ENCODE measurements at regions not wholly inside any gene's neighbourhood (a gene's known extent, or its start where the extent isn't known, plus 50 kb on each side); places are given as distances from the start of the nearest gene placed in this dataset.

DNA sequence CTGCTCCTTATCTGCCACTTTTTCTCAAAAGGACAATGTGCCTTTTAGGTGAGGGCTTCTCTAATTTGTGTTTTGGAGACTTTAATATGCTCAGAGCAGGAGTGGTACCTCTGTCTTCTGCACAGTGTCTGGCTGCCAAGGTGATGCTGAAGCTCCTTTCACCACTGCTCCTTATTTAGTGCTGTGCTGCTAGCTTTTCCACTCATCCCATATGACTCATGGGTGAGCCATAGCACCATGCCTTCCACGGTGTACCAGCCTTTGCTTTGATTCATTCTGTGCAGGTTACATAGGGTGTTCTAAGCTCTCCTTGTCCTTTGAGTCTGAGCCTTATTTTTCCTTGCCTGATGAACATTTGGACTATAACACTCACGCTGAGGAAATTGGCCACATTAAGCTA, 202.4 kb downstream of the ARL6IP6 start:
- no peak for ATAC-seq (replicated peaks)
- Mint-ChIP-seq H3K36me3 (ENCODE audit: low read depth) (no peaks in the 10 kb centered on the region), H3K4me1 (no peaks in the 10 kb centered on the region), H3K27me3 (peaks cover 14% of the 10 kb centered on the region), H3K27ac (no peak overlapping the region), H3K4me3 (no peak overlapping the region), H3K9me3 (no peaks in the 10 kb centered on the region)

DNA sequence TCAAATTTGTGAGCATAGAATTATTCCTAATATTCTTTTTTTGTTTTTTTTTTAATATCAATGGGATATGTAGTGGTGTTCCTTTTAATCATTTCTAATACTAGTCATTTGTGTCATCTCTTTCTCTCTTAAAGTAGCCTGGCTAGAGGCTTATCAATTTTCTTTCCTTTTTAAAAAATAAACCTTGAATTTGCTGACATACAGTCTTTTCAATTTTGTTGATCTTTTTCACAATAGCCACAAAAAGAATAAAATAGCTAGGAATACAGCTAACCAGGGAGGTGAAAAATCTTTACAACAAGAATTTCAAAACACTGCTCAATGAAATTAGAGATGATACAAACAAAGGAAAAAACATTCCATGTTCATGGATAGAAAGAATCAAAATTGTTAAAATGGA, 192.6 kb downstream of the ARL6IP6 start:
- H3K27me3 Mint-ChIP-seq = no peaks in the 10 kb centered on the region

DNA sequence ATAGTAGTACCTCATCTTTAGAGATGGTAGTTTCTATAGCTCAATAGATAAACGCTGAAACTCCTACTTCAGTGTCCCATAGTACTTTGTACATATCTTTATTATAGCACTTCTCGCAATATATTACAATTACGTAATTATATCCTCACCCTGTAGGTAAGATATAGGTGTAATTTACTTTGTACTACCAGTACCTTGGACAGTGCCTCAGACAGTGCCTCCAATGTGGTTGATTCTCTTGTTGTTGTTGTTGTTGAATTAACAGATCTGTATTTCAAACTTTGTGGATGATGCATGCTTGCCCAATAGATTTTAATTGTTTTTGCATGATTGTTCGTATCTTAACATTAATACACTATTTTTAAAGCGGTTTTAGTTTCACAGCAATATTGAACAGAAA, 188.6 kb downstream of the ARL6IP6 start:
- Mint-ChIP-seq H3K27me3 (no peaks in the 10 kb centered on the region), H3K4me3 (no peak overlapping the region), H3K4me1 (no peaks in the 10 kb centered on the region), H3K9me3 (no peaks in the 10 kb centered on the region), H3K36me3 (ENCODE audit: low read depth) (no peaks in the 10 kb centered on the region), H3K27ac (no peak overlapping the region)
- no peak for ATAC-seq (replicated peaks)

More for the DNA sequence above, 192.6 kb downstream of the ARL6IP6 start:
- Mint-ChIP-seq H3K27ac (no peak overlapping the region), H3K4me3 (no peak overlapping the region), H3K9me3 (no peaks in the 10 kb centered on the region), H3K36me3 (ENCODE audit: low read depth) (no peaks in the 10 kb centered on the region), H3K4me1 (no peaks in the 10 kb centered on the region)
- ATAC-seq (replicated peaks) = no peak

DNA sequence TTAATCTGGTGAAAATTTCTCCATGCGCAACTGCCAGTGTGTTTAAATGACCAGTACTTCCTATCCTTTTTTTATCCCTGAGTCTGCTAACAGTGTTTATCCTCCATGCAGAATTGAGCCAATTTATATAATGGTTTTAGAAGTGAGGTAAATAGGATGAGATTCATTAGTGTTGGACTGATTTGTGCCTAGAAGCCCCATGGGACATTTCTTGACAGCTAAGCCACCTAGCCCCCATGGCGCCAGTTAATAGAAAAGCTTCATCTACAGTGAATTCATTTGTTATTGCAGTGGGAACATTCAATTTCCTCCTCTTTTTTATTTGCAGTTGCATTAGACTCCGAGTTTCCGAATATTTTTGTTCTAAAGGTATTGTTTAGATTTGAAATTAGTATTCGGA, 175.6 kb downstream of the ARL6IP6 start:
- no peak overlapping the region for H3K4me3 Mint-ChIP-seq
- no peak overlapping the region for H3K27ac Mint-ChIP-seq
- H3K4me1 Mint-ChIP-seq = no peaks in the 10 kb centered on the region
- no peak for ATAC-seq (replicated peaks)
- H3K36me3 Mint-ChIP-seq (ENCODE audit: low read depth) = no peaks in the 10 kb centered on the region
- H3K27me3 Mint-ChIP-seq = peaks cover 9% of the 10 kb centered on the region
- no peaks in the 10 kb centered on the region for H3K9me3 Mint-ChIP-seq

DNA sequence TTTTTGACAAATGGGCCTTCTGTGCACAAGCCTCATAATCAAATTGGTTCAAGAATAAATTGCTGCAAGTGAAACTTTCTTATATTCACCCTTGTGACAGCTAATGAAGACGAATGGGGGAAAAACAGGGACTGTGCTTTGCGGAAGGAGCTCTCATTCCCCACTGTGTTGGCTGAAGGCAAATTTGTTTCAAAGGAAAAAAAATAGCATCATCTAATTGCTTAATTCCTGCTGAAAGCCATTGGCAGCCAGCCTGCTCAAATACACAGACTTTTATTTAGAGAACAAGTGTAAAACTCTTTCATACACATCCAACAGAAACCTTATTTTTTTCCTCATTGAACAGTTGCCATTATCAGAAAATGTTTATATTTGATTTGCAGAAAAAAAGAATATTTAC, 172.3 kb downstream of the ARL6IP6 start:
- no peak overlapping the region for H3K4me3 Mint-ChIP-seq
- H3K36me3 Mint-ChIP-seq (ENCODE audit: low read depth) = no peaks in the 10 kb centered on the region
- peaks cover 19% of the 10 kb centered on the region for H3K27me3 Mint-ChIP-seq
- no peak overlapping the region for H3K27ac Mint-ChIP-seq
- H3K4me1 Mint-ChIP-seq = no peaks in the 10 kb centered on the region
- no peaks in the 10 kb centered on the region for H3K9me3 Mint-ChIP-seq
- ATAC-seq (replicated peaks) = no peak

DNA sequence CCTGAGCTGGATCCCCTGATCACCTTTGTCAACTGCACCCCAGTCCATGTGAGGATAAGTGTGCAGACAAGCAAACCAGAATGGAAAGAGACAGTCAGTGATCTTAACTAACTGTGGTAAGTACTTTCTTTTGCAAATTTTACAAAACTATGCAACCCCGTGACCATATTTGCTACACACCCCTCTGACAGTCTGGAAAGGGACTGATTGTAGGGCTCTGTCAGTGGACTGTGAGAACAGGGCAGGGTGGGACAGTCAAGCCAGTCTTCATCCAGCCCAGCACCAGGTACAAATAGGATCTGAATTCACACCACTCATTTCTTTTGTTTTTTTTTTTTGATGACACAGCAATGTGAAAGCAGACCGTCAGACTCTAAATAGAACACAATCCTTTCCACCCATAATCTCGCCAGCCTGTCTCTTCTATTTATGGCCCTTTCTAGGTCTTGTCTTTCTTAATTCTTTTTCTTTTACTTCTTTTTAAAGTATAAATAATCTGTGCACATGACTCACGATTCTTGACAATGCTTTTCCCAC, 165.6 kb downstream of the ARL6IP6 start:
- no peak overlapping the region for H3K27ac Mint-ChIP-seq
- H3K36me3 Mint-ChIP-seq (ENCODE audit: low read depth) = no peaks in the 10 kb centered on the region
- H3K4me3 Mint-ChIP-seq = no peak overlapping the region
- H3K4me1 Mint-ChIP-seq = no peaks in the 10 kb centered on the region
- ATAC-seq (replicated peaks) = no peak
- no peaks in the 10 kb centered on the region for H3K9me3 Mint-ChIP-seq
- peaks cover 15% of the 10 kb centered on the region for H3K27me3 Mint-ChIP-seq

DNA sequence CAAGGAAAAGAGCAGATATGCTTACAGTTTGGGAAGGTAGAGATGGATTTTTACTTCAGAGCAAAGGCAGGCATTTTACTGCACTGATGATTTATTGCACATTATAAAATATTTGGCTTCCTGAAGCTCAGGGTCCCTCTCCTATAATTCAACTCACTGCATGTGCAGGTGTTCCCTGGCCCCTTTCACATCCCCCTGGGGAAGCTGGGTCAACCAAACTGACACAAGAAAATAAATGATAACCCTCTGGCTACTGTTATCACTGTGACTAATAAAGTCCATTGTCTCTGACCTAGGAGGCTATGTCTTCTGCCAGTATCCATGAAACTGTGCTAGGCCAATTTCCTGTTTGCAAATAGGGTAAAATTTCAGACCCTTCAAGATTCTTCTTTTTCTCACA, 163.1 kb downstream of the ARL6IP6 start:
- ATAC-seq (replicated peaks) = no peak
- Mint-ChIP-seq H3K4me1 (no peaks in the 10 kb centered on the region), H3K4me3 (no peak overlapping the region), H3K27me3 (no peaks in the 10 kb centered on the region), H3K9me3 (no peaks in the 10 kb centered on the region), H3K27ac (no peak overlapping the region), H3K36me3 (ENCODE audit: low read depth) (no peaks in the 10 kb centered on the region)

DNA sequence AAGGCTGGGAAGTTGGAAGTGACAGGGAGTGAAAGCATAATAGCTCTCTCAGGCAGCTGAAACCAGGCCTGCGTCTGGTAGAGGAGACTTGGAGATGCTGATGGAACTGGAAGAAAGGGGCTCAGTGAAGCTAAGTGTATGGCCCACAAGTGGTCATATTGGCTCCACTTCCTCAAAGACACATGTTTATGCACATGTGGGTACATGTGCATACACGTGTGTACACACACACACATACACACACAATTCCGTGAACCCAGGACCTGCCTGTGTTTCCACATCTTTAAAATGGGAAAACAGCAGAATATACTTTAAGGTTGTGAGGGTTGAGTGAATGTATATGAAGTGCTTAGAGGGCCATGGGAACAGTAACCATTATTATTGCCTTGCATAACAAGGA, 160.9 kb downstream of the ARL6IP6 start:
- Mint-ChIP-seq H3K27me3 (no peaks in the 10 kb centered on the region), H3K4me3 (no peak overlapping the region), H3K27ac (no peak overlapping the region), H3K4me1 (no peaks in the 10 kb centered on the region), H3K36me3 (ENCODE audit: low read depth) (no peaks in the 10 kb centered on the region), H3K9me3 (no peaks in the 10 kb centered on the region)
- ATAC-seq (replicated peaks) = no peak

DNA sequence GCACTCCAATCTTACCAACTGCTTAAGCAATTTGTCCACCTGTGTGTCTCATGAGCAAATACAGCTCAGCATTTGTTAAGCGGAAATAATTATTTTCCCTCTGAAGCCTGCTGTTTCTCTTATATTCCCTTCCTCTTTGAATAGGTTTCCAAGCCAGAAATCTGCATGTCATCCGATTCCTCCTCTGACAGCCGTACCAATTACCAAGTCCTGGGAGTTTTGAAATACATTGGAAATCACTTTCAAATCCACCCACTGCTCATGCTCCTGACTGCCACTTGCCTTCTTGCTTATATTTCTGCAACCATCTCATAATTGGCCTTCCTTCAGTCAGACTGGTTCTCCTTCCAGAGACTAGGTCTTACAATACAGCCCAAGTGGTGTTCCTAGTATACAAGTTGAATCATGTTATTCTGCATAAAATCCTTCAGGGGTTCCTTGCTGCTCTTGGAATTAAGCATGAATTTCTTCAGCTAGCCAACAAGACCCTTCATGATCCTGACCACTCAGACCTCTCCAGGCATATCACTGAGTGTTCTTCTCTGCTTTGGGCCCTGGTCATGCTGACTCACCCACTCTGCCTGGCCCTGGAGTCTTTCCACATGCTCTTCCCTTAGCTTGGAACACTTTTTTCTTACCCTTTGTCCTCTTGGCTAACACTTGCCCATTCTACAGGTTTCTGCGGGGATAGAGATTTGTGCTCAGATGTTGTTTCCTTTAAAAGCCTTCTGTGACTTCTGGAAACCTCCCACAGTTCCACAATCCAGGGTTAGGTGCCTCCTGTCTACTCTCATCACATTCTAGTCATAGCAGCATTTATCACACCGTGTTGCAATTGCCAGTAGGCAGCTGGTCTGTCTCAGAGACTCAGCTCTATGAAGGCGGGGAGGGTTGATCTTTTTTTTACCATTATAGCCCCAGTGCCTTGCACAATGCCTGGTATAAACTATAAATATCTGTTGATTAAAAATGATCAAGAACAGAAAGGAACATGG, 157.6 kb downstream of the ARL6IP6 start:
- no peaks in the 10 kb centered on the region for H3K27me3 Mint-ChIP-seq
- no peak overlapping the region for H3K27ac Mint-ChIP-seq
- no peaks in the 10 kb centered on the region for H3K4me1 Mint-ChIP-seq
- no peak overlapping the region for H3K4me3 Mint-ChIP-seq
- ATAC-seq (replicated peaks) = no peak
- no peaks in the 10 kb centered on the region for H3K36me3 Mint-ChIP-seq (ENCODE audit: low read depth)
- H3K9me3 Mint-ChIP-seq = no peaks in the 10 kb centered on the region

DNA sequence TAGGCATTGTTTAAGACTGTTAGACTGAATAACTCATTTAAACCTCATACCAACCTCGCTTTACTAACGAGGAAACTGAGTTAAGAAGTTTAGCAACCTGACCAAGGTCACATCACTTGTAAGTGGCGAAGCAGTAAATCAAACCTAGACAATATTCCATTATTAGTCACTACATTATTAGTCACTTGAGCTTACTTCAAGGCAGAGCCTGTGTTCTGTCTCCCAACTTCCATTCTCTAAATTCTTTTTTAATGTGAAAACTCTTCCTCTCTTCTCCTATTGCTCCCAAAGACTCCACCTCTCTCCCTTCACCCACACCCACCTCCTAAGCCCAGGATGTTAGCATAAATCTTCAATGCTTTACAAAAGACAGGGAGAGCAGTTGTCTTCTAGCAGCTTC, 156.5 kb downstream of the ARL6IP6 start:
- no peak overlapping the region for H3K27ac Mint-ChIP-seq
- H3K9me3 Mint-ChIP-seq = no peaks in the 10 kb centered on the region
- no peaks in the 10 kb centered on the region for H3K4me1 Mint-ChIP-seq
- H3K36me3 Mint-ChIP-seq (ENCODE audit: low read depth) = no peaks in the 10 kb centered on the region
- no peaks in the 10 kb centered on the region for H3K27me3 Mint-ChIP-seq
- H3K4me3 Mint-ChIP-seq = no peak overlapping the region
- no peak for ATAC-seq (replicated peaks)

DNA sequence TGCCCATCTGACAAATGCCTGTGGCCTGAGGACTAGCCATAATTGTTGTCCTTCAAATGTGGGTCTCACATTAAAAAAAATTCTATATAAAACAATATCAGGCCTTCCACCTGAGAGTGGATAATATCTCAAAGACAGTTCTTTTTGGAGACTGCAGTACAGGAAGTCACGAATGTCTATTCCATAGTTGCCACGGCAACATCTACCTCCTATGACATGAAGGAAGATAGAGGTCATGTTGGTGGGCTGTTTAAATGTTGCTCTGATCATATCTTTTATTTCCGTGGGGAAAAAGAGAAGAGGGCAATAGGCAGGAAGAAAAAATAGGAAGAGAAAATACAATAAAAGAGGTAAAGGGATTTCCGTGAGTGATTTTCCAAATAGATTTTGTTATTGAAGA, 151.8 kb downstream of the ARL6IP6 start:
- no peak for ATAC-seq (replicated peaks)
- Mint-ChIP-seq H3K9me3 (no peaks in the 10 kb centered on the region), H3K27me3 (peaks cover 4% of the 10 kb centered on the region), H3K4me1 (no peaks in the 10 kb centered on the region), H3K36me3 (ENCODE audit: low read depth) (no peaks in the 10 kb centered on the region), H3K27ac (no peak overlapping the region), H3K4me3 (no peak overlapping the region)

DNA sequence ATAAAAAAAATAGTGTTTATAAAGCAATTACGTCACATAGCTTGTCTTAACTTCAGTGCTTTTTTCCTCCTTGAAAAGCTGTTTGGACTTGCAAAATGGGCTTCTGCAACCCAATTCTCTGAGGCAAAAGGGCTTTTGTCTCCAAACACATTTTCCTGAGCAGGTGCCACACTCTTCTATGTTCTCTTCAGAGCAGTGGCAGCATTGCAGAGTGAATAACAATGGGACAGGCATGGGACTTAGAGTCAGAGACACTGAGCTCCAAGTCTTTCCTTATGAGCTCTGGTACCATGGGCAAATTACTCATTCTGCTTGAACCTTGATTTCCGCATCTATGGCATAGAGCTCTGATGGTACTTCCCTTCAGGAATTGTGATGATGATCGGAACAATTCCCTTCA, 149.0 kb downstream of the ARL6IP6 start:
- H3K36me3 Mint-ChIP-seq (ENCODE audit: low read depth) = no peaks in the 10 kb centered on the region
- H3K9me3 Mint-ChIP-seq = peaks cover 19% of the 10 kb centered on the region
- no peak overlapping the region for H3K4me3 Mint-ChIP-seq
- H3K27me3 Mint-ChIP-seq = peaks cover 4% of the 10 kb centered on the region
- no peak overlapping the region for H3K27ac Mint-ChIP-seq
- no peak for ATAC-seq (replicated peaks)
- H3K4me1 Mint-ChIP-seq = no peaks in the 10 kb centered on the region

DNA sequence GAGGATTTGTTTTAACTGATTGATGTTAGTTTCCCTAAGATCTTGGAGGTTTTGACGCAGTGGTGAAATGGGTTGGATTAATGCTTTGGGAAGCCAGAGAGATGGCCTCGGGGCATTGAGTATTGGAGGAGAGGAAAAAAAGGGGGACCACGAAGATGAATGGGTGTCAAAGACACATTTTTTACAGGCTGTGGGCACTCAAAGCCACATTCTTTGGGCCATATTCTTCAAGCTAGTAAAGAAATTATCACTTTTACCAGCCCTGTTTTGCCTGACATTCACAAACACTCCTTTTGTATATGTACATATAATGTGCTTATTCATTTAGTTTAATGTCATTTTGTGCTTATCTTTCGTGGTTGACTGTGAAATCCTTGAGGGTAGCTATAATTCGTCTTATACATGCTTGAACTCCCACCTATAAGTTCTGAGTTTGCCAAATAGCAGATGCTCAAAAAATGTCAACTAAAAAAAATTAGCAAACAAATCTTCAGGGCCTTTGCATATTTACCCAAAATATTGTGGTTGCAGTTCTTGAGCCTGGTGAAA, 146.3 kb downstream of the ARL6IP6 start:
- ATAC-seq (replicated peaks) = no peak
- Mint-ChIP-seq H3K4me1 (no peaks in the 10 kb centered on the region), H3K27ac (no peak overlapping the region), H3K36me3 (ENCODE audit: low read depth) (no peaks in the 10 kb centered on the region), H3K9me3 (peaks cover 30% of the 10 kb centered on the region), H3K27me3 (peaks cover 4% of the 10 kb centered on the region), H3K4me3 (no peak overlapping the region)

DNA sequence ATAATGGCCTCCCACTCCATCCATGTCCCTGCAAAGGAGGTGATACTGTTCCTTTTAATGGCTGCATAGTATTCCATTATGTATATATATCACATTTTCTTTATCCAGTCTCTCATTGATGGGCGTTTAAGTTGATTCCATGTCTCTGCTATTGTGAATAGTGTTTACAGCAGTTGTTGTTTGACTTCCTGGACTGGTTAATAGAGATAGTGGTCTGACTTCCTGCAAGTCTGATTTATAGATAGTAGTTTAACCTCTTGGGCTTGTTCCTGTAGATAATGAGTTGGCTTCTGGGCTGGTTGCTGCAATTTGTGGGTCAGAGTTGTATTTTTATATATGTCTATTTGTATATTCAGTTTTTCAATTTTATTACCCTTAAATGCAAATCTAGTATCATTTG, 145.4 kb downstream of the ARL6IP6 start:
- no peaks in the 10 kb centered on the region for H3K36me3 Mint-ChIP-seq (ENCODE audit: low read depth)
- no peaks in the 10 kb centered on the region for H3K4me1 Mint-ChIP-seq
- ATAC-seq (replicated peaks) = no peak
- H3K9me3 Mint-ChIP-seq = peaks cover 30% of the 10 kb centered on the region
- no peak overlapping the region for H3K4me3 Mint-ChIP-seq
- H3K27ac Mint-ChIP-seq = no peak overlapping the region
- peaks cover 8% of the 10 kb centered on the region for H3K27me3 Mint-ChIP-seq

DNA sequence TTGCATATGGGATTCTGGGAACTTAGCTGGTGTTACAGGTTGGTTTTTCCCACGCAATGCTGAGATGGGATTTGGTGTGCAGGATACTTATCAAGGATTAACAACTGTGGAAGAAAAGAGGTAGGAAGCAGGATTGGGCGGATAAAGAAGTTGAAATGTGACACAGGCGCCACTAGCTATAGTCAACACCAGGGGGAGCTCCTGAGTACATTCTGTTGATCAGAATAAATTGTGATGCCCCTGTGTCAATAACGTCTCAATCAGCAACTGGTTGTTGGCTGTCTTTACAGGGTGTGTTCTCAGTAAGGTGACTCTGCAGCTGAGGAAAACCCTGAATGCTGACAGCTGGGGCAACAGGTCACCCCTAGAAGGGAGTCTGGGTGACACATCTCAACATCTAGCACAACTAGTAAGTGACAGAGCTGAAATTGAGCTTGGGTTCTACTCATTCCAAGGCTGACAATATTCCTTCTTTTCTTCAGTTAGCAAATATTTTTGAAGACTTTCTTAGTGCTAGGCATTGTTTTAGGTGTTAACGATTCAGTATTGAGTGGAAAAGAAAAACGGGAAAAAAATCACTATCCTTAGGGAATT, 143.0 kb downstream of the ARL6IP6 start:
- Mint-ChIP-seq H3K27ac (no peak overlapping the region), H3K9me3 (peaks cover 30% of the 10 kb centered on the region), H3K36me3 (ENCODE audit: low read depth) (no peaks in the 10 kb centered on the region), H3K27me3 (peaks cover 8% of the 10 kb centered on the region), H3K4me1 (no peaks in the 10 kb centered on the region), H3K4me3 (no peak overlapping the region)
- ATAC-seq (replicated peaks) = no peak
